OCI-LY7 (cell line): ENCODE measurements at regions not wholly inside any gene's neighbourhood (a gene's known extent, or its start where the extent isn't known, plus 50 kb on each side); places are given as distances from the start of the nearest gene placed in this dataset.
"Not testable (repeated sequence)": the region's sequence is repeated elsewhere in the genome, so short reads cannot be mapped to it uniquely, and the experiment has no call there.

ENCODE experiments used
- BruUV-seq: library from RNA; stranded (reverse); fragments of 400-500 nt; replicated peaks from 2 replicates; lab custom pipeline; 2021; lab: Mats Ljungman, UMichigan
- CTCF ChIA-PET: fragments of 300-600 bp; sonication (Branson Sonifier 250); formaldehyde crosslinking; loops from one replicate; lab custom pipeline; 2022; ENCODE audit warnings: antibody characterized with exemption; ENCODE audit not compliant: unreplicated experiment; lab: Charles Lee
- POLR2A ChIA-PET: fragments of 300-600 bp; sonication (Branson Sonifier 250); formaldehyde crosslinking; loops from one replicate; lab custom pipeline; 2022; ENCODE audit warnings: antibody characterized with exemption; lab: Charles Lee
- DNase-seq: peaks from one replicate; pipeline ENCODE4 v3.0.0-alpha.2; 2015; ENCODE audit warnings: low spot score
- H2AFZ ChIP-seq: fragments of 200-600 bp; sonication (generic), shearing (Covaris generic); 2 replicates; pipeline ENCODE4 v1.6.1; 2014; ENCODE audit warnings: mild to moderate bottlenecking, antibody characterized with exemption, low read length, moderate library complexity
- H3K27ac ChIP-seq: fragments of 200-600 bp; sonication (generic); 2 replicates; pipeline ENCODE4 v1.5.1; 2014; ENCODE audit warnings: mixed run types, low read depth, mild to moderate bottlenecking, moderate library complexity, low read length, inconsistent platforms; ENCODE audit not compliant: poor library complexity, severe bottlenecking
- H3K36me3 ChIP-seq: fragments of 200-600 bp; sonication (generic); 2 replicates; pipeline ENCODE4 v1.6.1; 2014; ENCODE audit warnings: mild to moderate bottlenecking, antibody characterized with exemption, low read length, moderate library complexity, mixed read lengths; ENCODE audit not compliant: insufficient read depth
- H3K4me1 ChIP-seq: fragments of 200-600 bp; sonication (generic); 2 replicates; pipeline ENCODE4 v1.5.1; 2014; ENCODE audit warnings: mild to moderate bottlenecking, low read length; ENCODE audit not compliant: insufficient read depth, poor library complexity, severe bottlenecking
- H3K4me2 ChIP-seq: fragments of 200-600 bp; sonication (generic); 2 replicates; pipeline ENCODE4 v1.6.1; 2014; ENCODE audit warnings: mild to moderate bottlenecking, low read length
- H3K4me3 ChIP-seq: fragments of 200-600 bp; sonication (generic); 2 replicates; pipeline ENCODE4 v1.5.1; 2014; ENCODE audit warnings: mild to moderate bottlenecking, low read depth, low read length; ENCODE audit not compliant: poor library complexity, severe bottlenecking
- H3K79me2 ChIP-seq: fragments of 200-600 bp; sonication (generic); 2 replicates; pipeline ENCODE4 v1.6.1; 2016; ENCODE audit warnings: low read depth, mild to moderate bottlenecking, low read length, moderate library complexity, mixed read lengths; ENCODE audit not compliant: insufficient read depth
- H3K9me2 ChIP-seq: fragments of 200-600 bp; sonication (generic); 2 replicates; pipeline ENCODE4 v1.6.1; 2016; ENCODE audit warnings: mild to moderate bottlenecking, low read length, mixed read lengths; ENCODE audit not compliant: insufficient read depth
- H3K9me3 ChIP-seq: fragments of 200-600 bp; sonication (generic); 2 replicates; pipeline ENCODE4 v1.6.1; 2014; ENCODE audit warnings: mild to moderate bottlenecking, mixed run types, low read length, mixed read lengths
- H4K20me1 ChIP-seq: fragments of 200-600 bp; sonication (generic); 2 replicates; pipeline ENCODE4 v1.6.1; 2014; ENCODE audit warnings: mild to moderate bottlenecking, antibody characterized with exemption, low read length, moderate library complexity, mixed read lengths; ENCODE audit not compliant: insufficient read depth
- EZH2phosphoT487 ChIP-seq: fragments of 200-600 bp; sonication (generic); IDR thresholded peaks from 2 replicates; pipeline ENCODE4 v1.6.1; 2018; ENCODE audit warnings: low read depth, borderline replicate concordance, mild to moderate bottlenecking, mixed run types, antibody characterized with exemption, low read length, moderate library complexity, mixed read lengths
- intact Hi-C: fragments of 100-400 bp; cut with micrococcal nuclease; formaldehyde crosslinking; loops from one replicate; pipeline ENCODE4 v1.10.0; 2022; ENCODE audit not compliant: unreplicated experiment
- TF ChIP-seq, protein P1 (sequence below): fragments of 200-600 bp; sonication (generic); conservative IDR thresholded peaks from 2 replicates; pipeline ENCODE4 v1.5.1; 2014; ENCODE audit warnings: mild to moderate bottlenecking, antibody characterized with exemption, low read length, moderate library complexity, mixed read lengths

DNA sequence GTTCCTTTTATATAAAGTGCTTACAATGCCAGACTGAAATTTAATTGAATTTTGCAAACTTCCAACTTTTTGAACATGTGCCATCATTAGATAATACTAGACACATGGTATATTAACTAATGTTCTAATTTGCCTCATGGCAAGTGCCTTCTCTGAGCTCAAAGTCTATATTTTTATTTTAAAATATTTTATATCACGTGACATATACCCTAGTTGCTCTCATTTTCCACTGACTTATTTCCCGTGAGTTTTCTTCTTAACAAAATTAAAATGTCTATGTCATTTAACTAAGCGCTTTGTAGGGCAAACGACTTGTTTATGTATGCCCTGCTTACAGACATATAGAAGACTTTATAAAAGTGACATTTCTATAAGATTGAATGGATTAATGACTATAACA is 509.6 kb upstream of the SYT4 start:
- POLR2A ChIA-PET: interaction anchor here (1.2 kb wide), 1 partner anchor 11 kb away, joined by 4 read pairs; no protein-coding TSS in a partner anchor
- H3K4me3 ChIP-seq: no peak overlapping the region
- intact Hi-C loops: no loop called here
- no peak for DNase-seq
- H3K27ac ChIP-seq: no peak overlapping the region
- H2AFZ ChIP-seq: no peak overlapping the region
- no peaks in the 10 kb centered on the region for H3K9me2 ChIP-seq
- H4K20me1 ChIP-seq: no peaks in the 10 kb centered on the region
- TF ChIP-seq, protein P1, sequence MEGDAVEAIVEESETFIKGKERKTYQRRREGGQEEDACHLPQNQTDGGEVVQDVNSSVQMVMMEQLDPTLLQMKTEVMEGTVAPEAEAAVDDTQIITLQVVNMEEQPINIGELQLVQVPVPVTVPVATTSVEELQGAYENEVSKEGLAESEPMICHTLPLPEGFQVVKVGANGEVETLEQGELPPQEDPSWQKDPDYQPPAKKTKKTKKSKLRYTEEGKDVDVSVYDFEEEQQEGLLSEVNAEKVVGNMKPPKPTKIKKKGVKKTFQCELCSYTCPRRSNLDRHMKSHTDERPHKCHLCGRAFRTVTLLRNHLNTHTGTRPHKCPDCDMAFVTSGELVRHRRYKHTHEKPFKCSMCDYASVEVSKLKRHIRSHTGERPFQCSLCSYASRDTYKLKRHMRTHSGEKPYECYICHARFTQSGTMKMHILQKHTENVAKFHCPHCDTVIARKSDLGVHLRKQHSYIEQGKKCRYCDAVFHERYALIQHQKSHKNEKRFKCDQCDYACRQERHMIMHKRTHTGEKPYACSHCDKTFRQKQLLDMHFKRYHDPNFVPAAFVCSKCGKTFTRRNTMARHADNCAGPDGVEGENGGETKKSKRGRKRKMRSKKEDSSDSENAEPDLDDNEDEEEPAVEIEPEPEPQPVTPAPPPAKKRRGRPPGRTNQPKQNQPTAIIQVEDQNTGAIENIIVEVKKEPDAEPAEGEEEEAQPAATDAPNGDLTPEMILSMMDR: no peak
- TF ChIP-seq EZH2phosphoT487: no peak
- H3K36me3 ChIP-seq: no peaks in the 10 kb centered on the region
- H3K79me2 ChIP-seq: no peaks in the 10 kb centered on the region
- H3K4me2 ChIP-seq: no peak overlapping the region
- no peaks in the 10 kb centered on the region for H3K9me3 ChIP-seq
- BruUV-seq: no TSS peak
- no peaks in the 10 kb centered on the region for H3K4me1 ChIP-seq
- CTCF ChIA-PET: no interaction called here

DNA sequence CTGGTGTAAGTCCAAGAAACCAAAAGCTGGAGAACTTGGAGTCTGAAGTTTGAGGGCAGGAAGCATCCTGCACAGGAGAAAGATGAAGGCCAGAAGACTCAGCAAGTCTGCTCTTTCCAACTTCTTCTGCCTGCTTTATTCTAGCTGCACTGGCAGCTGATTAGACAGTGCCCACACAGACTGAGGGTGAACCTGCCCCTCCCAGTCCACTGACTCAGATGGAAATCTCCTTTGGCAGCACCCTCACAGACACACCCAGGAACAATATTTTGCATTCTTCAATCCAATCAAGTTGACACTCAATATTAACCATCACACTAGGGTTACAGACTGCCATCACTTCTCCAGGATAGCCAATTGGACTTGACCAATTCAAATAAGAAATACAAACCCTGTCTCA is 510.4 kb upstream of the SYT4 start:
- BruUV-seq, H2AFZ ChIP-seq, CTCF ChIA-PET, H4K20me1 ChIP-seq, H3K4me2 ChIP-seq, H3K9me2 ChIP-seq, H3K27ac ChIP-seq, H3K9me3 ChIP-seq, H3K36me3 ChIP-seq, POLR2A ChIA-PET, H3K4me3 ChIP-seq, H3K79me2 ChIP-seq, H3K4me1 ChIP-seq, intact Hi-C loops, DNase-seq: not testable (repeated sequence)

DNA sequence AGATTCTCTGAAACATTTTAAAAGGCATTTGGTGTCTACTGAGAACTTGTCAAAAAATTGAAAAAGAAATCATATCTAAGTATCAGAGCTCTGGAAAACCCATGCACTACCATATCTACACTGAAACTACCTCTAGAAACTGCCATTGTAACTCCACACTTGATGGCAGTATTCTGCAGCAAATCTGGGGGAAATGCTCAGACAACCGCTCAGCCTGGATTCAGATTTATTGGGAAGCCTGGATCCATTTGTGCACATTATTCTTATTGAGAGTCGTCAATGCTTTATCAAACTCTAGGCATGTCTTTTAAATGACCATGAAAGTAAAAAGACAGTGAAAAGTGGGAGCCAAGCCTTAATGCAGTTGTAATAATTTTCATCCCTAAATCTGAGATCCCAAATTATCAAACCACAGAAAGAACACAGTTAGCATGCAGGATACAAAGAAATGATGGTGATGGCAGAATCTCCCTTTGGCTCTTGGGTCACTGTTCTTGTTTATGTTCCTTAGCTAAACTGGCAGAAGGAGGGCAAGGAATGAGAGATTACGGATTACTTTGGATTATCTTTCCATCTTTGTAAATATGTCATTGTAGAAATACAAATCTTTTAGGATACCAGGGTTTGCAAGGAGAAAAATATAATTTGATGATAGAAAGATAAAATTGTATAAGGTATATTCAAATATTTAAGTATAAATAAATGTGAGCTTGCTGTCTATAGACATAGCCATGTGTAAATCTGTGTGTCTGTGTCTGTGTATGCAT is 512.1 kb upstream of the SYT4 start:
- no peak overlapping the region for H3K4me3 ChIP-seq
- no peak overlapping the region for H3K4me2 ChIP-seq
- intact Hi-C loops: no loop called here
- CTCF ChIA-PET: no interaction called here
- H3K27ac ChIP-seq: no peak overlapping the region
- H4K20me1 ChIP-seq: no peaks in the 10 kb centered on the region
- no peaks in the 10 kb centered on the region for H3K4me1 ChIP-seq
- DNase-seq: no peak
- H3K79me2 ChIP-seq: no peaks in the 10 kb centered on the region
- H2AFZ ChIP-seq: no peak overlapping the region
- H3K9me3 ChIP-seq: no peaks in the 10 kb centered on the region
- TF ChIP-seq EZH2phosphoT487: no peak
- TF ChIP-seq, protein P1: no peak
- no TSS peak for BruUV-seq
- H3K36me3 ChIP-seq: no peaks in the 10 kb centered on the region
- POLR2A ChIA-PET: no interaction called here
- H3K9me2 ChIP-seq: no peaks in the 10 kb centered on the region
